Omental fat pad (tissue), 3 donors: ENCODE measurements at regions not wholly inside any gene's neighbourhood (a gene's known extent, or its start where the extent isn't known, plus 50 kb on each side); places are given as distances from the start of the nearest gene placed in this dataset.

ENCODE experiments used
- ATAC-seq: fragments of 150-250 bp; one replicate; pipeline ENCODE4 v1.9.1; 2016; ENCODE audit warnings: mild to moderate bottlenecking, moderate library complexity; ENCODE audit not compliant: low FRiP score
- DNase-seq: peaks from one replicate; pipeline ENCODE4 v3.0.0-alpha.2; 2019; ENCODE audit warnings: low spot score
- TF ChIP-seq, protein P1 (sequence below), 3 donors: fragments of 450-650 bp; IDR thresholded peaks; one replicate each; pipeline ENCODE4 v1.5.1; 2016 to 2017; ENCODE audit warnings: antibody characterized with exemption in 3 of 3, mild to moderate bottlenecking in 3 of 3, moderate library complexity in 2 of 3

GRCh38 chr3:118165413-118165812 is 869.2 kb downstream of the IGSF11 start:
- no peak for ATAC-seq

DNA sequence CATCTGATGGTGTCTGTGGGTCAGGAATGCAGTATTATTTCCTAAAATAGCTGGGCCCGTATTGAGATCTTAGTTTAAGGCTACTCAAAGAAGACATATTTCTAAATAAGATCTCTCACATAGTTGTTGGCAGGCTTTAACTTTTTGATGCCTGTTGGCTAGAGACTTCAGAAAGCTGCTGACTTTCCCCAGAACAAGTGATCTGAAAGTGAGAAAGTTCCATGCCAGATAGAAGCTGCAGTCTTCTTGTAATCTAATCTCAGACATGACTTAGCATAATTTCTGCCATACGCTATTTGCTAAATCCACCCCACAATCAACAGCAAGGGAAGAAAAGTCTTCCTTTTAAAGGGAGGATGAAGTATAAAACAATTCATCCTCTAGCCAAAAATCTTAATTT is 867.1 kb downstream of the IGSF11 start:
- ATAC-seq (no peak), DNase-seq (no peak)
- TF ChIP-seq, protein P1, sequence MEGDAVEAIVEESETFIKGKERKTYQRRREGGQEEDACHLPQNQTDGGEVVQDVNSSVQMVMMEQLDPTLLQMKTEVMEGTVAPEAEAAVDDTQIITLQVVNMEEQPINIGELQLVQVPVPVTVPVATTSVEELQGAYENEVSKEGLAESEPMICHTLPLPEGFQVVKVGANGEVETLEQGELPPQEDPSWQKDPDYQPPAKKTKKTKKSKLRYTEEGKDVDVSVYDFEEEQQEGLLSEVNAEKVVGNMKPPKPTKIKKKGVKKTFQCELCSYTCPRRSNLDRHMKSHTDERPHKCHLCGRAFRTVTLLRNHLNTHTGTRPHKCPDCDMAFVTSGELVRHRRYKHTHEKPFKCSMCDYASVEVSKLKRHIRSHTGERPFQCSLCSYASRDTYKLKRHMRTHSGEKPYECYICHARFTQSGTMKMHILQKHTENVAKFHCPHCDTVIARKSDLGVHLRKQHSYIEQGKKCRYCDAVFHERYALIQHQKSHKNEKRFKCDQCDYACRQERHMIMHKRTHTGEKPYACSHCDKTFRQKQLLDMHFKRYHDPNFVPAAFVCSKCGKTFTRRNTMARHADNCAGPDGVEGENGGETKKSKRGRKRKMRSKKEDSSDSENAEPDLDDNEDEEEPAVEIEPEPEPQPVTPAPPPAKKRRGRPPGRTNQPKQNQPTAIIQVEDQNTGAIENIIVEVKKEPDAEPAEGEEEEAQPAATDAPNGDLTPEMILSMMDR (IDR thresholded peaks at IDR 0.05): no peak

More at GRCh38 chr3:118165413-118165812, 869.2 kb downstream of the IGSF11 start:
- TF ChIP-seq, protein P1 (IDR thresholded peaks at IDR 0.05): no peak
- no peak for DNase-seq

DNA sequence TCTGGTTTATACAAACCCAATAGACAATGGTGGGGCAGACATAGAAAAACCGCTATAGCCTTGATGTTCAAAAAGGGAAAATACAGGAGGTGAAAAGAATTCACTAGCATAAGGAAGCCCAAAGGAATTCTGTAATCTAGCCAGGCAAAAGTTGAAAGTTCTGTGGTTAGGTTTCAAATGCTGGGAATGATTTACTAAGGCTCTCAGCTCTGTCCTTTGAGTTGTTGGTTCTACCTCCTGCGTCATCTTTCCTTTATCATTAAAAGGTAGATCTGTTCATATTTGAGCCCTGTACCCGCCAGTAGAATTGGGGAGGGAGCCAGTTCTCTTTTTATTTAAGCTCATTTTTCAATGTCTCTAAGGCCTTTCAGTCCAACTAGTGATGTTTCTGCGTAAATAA is 866.5 kb downstream of the IGSF11 start:
- no peak for ATAC-seq
- TF ChIP-seq, protein P1 (IDR thresholded peaks at IDR 0.05): no peak
- no peak for DNase-seq

DNA sequence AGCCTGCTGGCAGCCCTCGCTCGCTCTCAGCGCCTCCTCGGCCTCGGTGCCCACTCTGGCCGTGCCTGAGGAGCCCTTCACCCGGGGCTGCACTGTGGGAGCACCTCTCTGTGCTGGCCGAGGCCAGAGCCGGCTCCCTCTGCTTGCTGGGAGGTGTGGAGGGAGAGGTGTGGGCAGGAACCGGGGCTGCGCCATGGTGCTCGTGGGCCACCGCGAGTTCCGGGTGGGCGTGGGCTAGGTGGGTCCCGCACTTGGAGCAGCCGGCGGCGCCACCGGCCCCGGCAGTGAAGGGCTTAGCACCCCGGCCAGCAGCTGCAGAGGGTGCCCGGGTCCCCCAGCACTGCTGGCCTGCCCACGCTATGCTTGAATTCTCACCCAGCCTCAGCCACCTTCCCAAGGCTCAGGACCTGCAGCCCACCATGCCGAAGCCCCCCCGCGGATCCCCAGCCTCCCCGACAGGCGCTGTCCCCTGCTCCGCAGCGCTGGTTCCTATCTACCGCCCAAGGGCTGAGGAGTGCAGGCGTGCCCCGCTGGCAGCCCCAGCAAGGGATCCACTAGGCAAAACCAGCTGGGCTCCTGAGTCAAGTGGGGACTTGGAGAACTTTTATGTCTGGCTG is 863.3 kb downstream of the IGSF11 start:
- ATAC-seq: no peak
- TF ChIP-seq, protein P1 (IDR thresholded peaks at IDR 0.05): no peak
- no peak for DNase-seq

GRCh38 chr3:118180853-118181252 is 853.8 kb downstream of the IGSF11 start:
- ATAC-seq: no peak
- TF ChIP-seq, protein P1 (IDR thresholded peaks at IDR 0.05): no peak
- no peak for DNase-seq

DNA sequence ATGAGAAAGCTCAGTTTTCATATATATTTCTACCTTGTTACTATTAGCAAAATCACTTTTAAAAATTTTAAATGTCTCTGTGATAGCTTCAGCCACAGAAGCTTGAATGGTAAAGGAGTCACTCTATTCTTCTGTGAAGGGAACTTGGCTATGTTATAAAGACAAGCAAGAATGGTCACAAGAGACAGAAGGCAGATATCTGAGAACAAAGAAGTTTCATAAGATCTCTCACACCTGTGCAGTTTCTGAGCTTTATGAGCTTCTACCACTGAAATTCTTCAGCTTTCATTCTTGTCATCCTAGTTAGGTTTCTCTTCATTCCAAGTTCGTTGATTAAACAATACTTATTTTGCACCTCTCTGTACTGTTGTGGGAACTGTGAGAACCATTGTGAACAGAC is 853.4 kb downstream of the IGSF11 start:
- DNase-seq (no peak), ATAC-seq (no peak)

GRCh38 chr3:118186051-118186450 is 848.6 kb downstream of the IGSF11 start:
- ATAC-seq: no peak
- DNase-seq: no peak
- TF ChIP-seq, protein P1 (IDR thresholded peaks at IDR 0.05): no peak

More for the DNA sequence above, 853.4 kb downstream of the IGSF11 start:
- TF ChIP-seq, protein P1 (IDR thresholded peaks at IDR 0.05): no peak
